Transverse colon (tissue), 4 donors: ENCODE measurements at regions not wholly inside any gene's neighbourhood (a gene's known extent, or its start where the extent isn't known, plus 50 kb on each side); places are given as distances from the start of the nearest gene placed in this dataset.

ENCODE experiments used
- CTCF ChIP-seq, 5 experiments: fragments of 200-600 bp in 3 of 5; fragments of 450-650 bp in 2 of 5; sonication (generic) in 3 of 5; IDR thresholded peaks; 1 replicate in 2 of 5; 2 replicates in 3 of 5; pipeline ENCODE4 v1.5.1; 2016 to 2017; ENCODE audit warnings: antibody characterized with exemption in 5 of 5, inconsistent platforms in 3 of 5, mild to moderate bottlenecking in 2 of 5, moderate library complexity in 1 of 5
- EP300 ChIP-seq: sonication (generic); formaldehyde crosslinking; IDR thresholded peaks from one replicate; pipeline ENCODE4 v1.6.1; 2017; ENCODE audit warnings: antibody characterized with exemption, low read depth
- POLR2A ChIP-seq: fragments of 450-650 bp; IDR thresholded peaks from one replicate; pipeline ENCODE4 v1.6.1; 2016; ENCODE audit warnings: antibody characterized with exemption, mild to moderate bottlenecking, moderate library complexity
- POLR2AphosphoS5 ChIP-seq, 3 donors: sonication (generic); formaldehyde crosslinking; IDR thresholded peaks; one replicate each; pipeline ENCODE4 v1.6.1; 2016; ENCODE audit warnings: antibody characterized with exemption in 3 of 3

GRCh38 chr7:91537260-91538152 lies 273.3 kb downstream of the FZD1 start:
- TF ChIP-seq CTCF (IDR thresholded peaks at IDR 0.05) (no peak), EP300 (no peak), POLR2A (no peak), POLR2AphosphoS5 (IDR thresholded peaks at IDR 0.05) (no peak)
